Activated CD8-positive, alpha-beta memory T cell treated with anti-CD3 and anti-CD28 coated beads for 36 hours (primary cell): ENCODE measurements at regions not wholly inside any gene's neighbourhood (a gene's known extent, or its start where the extent isn't known, plus 50 kb on each side); places are given as distances from the start of the nearest gene placed in this dataset.
"Not testable (repeated sequence)": the region's sequence is repeated elsewhere in the genome, so short reads cannot be mapped to it uniquely, and the experiment has no call there.

Experiments used
- CTCF ChIA-PET: fragments of 350-600 bp; sonication (Branson Sonifier 250); formaldehyde crosslinking; loops from one replicate; lab custom pipeline; 2021; ENCODE audit warnings: antibody characterized with exemption; lab: Charles Lee
- POLR2A ChIA-PET: fragments of 350-600 bp; sonication (Branson Sonifier 250); formaldehyde crosslinking; loops from one replicate; lab custom pipeline; 2021; ENCODE audit warnings: antibody characterized with exemption; lab: Charles Lee

DNA sequence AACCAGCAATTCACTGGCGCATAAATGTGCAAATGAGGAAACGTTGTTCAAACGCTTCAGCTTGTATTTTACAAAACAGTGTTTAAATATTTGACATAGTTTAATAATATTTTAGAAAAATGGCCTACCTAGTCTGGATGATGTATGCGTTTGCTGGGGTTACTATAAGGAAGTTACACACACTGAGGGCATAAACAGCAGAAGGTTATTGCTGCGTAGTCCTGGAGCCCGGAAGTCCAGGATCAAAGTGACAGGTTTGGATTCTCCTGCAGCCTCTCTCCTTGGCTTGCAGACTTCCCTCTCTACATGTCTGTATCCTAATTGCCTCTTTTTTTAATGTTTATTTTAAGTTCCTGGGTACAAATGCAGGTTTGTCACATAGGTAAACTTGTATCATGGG lies 106.0 kb upstream of the PABPC3 start:
- CTCF ChIA-PET, POLR2A ChIA-PET: not testable (repeated sequence)

- POLR2A ChIA-PET, CTCF ChIA-PET: not testable (repeated sequence)
These were observed 103.0 kb upstream of the PABPC3 start for GRCh38 chr13:24992946-24993345.

DNA sequence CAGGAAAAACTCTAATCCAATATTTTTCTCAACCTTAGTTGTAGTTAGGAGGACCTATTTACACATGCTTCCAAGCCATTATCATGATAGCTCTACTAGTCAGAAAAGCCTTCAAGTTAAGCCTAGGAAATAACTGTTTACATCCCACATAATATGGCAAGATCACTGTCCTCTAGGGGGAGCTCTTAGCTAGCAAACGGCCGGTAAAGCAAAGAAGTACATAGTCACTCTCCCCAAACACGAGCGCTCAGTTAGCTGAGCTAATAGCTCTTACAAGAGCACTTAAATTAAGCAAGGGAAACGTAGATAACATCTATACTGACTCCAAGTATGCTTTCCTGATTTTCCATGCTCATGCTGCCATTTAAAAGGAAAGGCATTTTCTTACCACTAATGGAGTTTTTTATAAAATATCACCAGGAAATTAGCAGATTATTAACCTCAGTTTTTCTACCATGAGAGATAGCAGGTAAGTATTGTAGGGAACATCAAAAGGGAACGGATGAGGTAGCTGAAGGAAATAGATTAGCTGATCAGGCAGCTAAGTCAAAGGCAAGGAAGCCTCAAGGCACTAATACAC lies 100.6 kb upstream of the PABPC3 start:
- CTCF ChIA-PET, result interaction anchor here (0.6 to 2.1 kb wide), 6 partner anchors 9 to 118 kb away, joined by 3 to 10 read pairs (median 4); no protein-coding TSS in a partner anchor
- POLR2A ChIA-PET, result no interaction called here

DNA sequence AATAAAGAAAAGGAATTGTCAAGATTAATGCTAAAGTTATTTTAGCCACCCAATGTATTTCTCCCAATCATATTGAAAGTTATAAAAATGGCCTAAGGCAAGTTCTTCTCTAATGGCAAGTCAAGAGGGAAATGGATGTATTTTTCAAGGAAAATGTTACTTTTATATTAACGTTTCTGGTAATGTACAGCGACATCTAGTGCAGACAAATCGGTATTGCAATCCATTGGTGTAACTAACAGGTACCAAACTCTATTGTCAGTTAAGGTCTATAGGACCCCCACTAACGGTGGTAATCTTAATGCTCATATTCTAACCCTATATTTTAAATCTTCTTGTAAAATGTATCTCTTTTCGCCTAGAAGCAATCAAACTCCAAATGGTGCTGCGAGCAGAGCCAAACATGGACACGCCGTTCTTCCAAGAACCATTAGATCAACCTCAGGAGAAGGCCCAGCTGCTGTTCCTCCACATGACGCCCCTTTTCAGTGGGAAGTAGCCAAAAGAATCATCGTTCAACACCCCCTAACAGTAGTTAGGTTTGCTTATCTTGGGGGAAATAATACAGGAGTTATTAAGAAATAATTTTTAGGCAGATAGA lies 98.5 kb upstream of the PABPC3 start:
- POLR2A ChIA-PET, result no interaction called here
- CTCF ChIA-PET, result interaction anchor here (0.6 to 0.7 kb wide), 2 partner anchors 315 to 529 kb away, joined by 3 read pairs; no protein-coding TSS in a partner anchor

DNA sequence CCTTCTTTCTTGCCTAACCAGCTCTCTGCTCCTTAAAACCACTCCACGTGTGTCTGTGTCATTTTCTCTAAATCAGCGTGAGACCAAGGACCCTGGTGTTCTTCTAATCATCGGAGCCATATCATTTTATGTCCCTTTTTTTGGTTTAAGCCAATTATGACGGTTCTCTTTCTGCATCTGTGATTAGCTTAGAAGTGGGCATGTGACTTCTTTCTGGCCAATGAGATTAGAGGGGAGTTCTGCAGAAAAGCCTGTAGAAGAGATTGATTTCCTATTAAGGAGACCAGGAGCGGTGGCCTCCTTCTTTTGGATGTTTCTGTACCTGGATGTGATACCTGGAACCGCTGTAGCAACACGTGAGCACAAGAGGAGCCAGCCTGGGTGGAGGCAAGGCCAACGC lies 97.5 kb upstream of the PABPC3 start:
- POLR2A ChIA-PET, result no interaction called here

GRCh38 chr13:25001476-25002206 lies 94.3 kb upstream of the PABPC3 start:
- CTCF ChIA-PET, result interaction anchor here (0.7 kb wide), 1 partner anchor 10 kb away, joined by 5 read pairs; no protein-coding TSS in a partner anchor
- POLR2A ChIA-PET, result interaction anchor here (0.6 kb wide), 1 partner anchor 222 kb away, joined by 7 read pairs; no protein-coding TSS in a partner anchor

More for the DNA sequence above, 97.5 kb upstream of the PABPC3 start:
- CTCF ChIA-PET, result no interaction called here

GRCh38 chr13:25002311-25002710 lies 93.6 kb upstream of the PABPC3 start:
- POLR2A ChIA-PET, result not testable (repeated sequence)
- CTCF ChIA-PET, result interaction anchor here (0.7 kb wide), 1 partner anchor 1071 kb away, joined by 3 read pairs; no protein-coding TSS in a partner anchor

DNA sequence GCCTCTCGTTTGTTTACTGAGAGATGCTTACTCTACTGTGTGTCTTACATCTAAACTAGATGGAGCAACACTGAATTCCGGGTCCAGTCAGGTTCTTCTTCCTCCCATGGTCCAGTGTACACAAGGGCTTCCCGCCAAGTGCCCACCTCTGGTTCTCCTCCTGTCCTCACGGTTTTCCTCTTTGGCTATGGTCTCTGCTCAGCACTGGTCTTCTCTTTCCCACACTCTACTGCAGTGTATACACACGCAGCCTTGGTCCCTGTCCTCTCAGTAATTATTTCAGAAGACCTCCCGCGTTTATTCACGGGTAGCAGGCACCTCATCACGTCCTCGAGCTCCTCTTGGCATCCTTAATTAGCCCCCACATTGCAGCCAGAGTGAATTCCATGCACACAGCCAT lies 91.4 kb upstream of the PABPC3 start:
- CTCF ChIA-PET, result interaction anchor here (1.0 to 1.9 kb wide), 2 partner anchors 9 to 110 kb away, joined by 3 to 7 read pairs; no protein-coding TSS in a partner anchor
- POLR2A ChIA-PET, result not testable (repeated sequence)

- CTCF ChIA-PET, result interaction anchor here (1.0 to 1.9 kb wide), 3 partner anchors 9 to 109 kb away, joined by 3 to 7 read pairs (median 3); no protein-coding TSS in a partner anchor
- POLR2A ChIA-PET, result not testable (repeated sequence)
These were observed 90.9 kb upstream of the PABPC3 start for GRCh38 chr13:25005050-25005497.

DNA sequence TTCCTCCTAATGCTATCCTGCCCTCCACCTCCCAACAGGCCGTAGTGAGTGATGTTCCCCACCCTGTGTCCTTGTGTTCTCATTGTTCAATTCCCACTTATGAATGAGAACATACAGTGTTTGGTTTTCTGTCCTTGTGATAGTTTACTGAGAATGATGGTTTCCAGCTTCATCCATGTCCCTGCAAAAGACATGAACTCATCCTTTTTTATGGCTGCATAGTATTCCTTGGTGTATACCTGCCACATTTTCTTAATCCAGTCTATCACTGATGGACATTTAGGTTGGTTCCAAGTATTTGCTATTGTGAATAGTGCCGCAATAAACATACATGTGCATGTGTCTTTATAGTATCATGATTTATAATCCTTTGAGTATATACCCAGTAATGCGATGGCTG lies 88.5 kb upstream of the PABPC3 start:
- CTCF ChIA-PET, POLR2A ChIA-PET: not testable (repeated sequence)

DNA sequence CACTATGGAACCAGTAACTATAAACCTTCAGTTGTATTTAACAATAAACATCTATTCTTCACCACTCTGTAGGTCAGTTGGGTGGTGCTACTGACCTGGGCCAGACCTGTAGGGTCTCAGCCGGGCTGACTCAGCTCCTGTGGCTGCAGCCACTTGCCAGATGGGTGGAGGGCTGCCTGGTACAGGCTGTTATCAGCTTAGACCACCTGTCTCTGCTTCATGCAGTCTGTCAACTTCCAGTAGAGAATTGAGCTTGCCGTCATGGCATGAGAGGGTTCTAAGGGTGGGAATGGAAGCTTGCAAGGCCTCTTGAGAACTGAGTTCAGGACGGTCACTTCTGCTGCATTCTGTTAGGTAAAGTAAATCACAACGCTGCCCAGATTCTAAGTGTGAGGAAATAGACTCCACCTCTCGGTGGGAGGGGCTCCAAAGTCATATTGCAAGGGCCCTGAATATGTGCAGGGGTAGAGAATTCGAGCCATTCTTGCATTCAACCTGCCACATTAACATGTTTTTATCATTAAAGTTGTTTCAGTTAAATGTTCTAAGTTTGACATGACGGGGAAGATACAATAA lies 81.5 kb upstream of the PABPC3 start:
- CTCF ChIA-PET, result not testable (repeated sequence)
- POLR2A ChIA-PET, result interaction anchor here (0.6 kb wide), 1 partner anchor 963 kb away, joined by 3 read pairs; no protein-coding TSS in a partner anchor

DNA sequence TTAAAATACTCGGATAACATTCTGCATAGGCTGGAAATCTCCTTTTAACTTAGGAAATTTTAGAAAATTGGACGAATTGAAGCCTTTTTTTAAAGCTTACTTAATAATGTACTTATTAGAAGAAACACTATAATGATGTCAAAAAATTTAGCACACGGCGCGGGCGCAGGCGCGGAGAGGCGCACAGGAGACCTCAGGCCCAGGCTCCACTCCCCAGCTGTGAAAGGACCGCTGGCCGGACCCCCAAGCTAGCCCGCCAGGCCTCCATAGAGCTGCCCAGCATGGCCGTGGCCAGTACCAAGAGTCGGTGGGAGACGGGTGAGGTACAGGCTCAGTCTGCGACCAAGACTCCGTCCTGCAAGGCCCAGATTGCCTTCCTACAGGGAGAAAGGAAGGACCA lies 78.8 kb upstream of the PABPC3 start:
- POLR2A ChIA-PET, result not testable (repeated sequence)
- CTCF ChIA-PET, result interaction anchor here (0.6 to 1.0 kb wide), 3 partner anchors 22 to 341 kb away, joined by 3 to 4 read pairs (median 3); no protein-coding TSS in a partner anchor

- POLR2A ChIA-PET, result interaction anchor here (0.6 kb wide), 1 partner anchor 42 kb away, joined by 4 read pairs; no protein-coding TSS in a partner anchor
- CTCF ChIA-PET, result interaction anchor here (1.1 kb wide), 1 partner anchor 84 kb away, joined by 3 read pairs; no protein-coding TSS in a partner anchor
These were observed 77.9 kb upstream of the PABPC3 start for GRCh38 chr13:25017808-25018728.

GRCh38 chr13:25018729-25019115 lies 77.2 kb upstream of the PABPC3 start:
- ChIA-PET CTCF (interaction anchor here (1.1 kb wide), 1 partner anchor 83 kb away, joined by 3 read pairs; no protein-coding TSS in a partner anchor), POLR2A (no interaction called here)

DNA sequence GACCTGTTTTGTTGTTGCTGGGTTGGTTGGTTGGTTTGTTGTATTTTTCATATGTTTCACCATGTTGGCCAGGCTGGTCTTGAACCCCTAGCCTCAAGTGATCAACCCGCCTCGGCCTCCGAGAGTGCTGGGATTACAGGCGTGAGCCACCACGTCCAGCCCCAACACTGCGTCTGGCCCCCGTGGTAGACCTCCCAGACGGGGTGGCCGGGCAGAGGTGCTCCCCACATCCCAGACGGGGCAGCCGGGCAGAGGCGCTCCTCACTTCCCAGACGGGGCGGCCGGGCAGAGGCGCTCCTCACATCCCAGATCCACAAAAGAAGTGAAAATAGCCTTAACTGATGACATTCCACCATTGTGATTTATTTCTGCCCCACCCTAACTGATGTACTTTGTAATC lies 76.2 kb upstream of the PABPC3 start:
- POLR2A ChIA-PET, CTCF ChIA-PET: not testable (repeated sequence)

DNA sequence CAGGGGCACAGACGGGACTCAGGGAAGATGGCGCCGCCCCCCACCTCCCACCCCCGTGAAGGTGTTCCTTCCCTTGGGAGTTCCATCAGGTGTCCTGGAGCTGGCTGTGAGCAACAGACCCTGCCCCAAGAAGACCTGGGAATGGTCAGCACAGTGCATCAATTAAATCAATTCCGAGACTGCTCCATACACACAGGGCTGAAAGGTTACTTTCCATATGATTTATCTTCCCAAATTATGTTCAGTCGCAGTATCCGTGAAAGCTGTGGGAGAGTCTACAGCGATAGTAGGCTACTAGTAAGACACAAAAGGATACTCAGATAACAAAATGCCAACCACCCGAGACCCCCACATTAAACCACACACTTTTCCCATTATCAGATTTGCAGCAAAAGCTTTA lies 71.8 kb upstream of the PABPC3 start:
- ChIA-PET POLR2A (no interaction called here), CTCF (no interaction called here)

DNA sequence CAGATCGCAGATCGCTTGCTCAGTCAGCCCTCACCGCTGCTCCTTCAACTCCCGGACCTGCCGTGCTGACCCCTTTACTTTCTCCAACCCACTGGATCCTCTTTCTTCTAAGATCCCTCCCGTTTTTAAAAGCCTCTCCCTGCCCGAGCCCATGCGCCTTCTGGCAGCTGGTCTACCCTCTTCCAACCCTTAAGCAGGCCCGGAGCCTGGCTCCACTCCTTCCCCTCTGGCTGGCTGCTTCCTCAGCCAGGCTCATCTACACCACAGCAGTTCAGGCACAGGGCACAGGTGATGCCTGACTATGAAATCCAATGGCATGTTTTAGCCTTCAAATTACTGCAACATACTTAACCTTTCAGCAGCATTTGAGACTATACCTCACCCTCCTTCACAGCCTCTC lies 63.8 kb upstream of the PABPC3 start:
- POLR2A ChIA-PET, result no interaction called here
- CTCF ChIA-PET, result no interaction called here

- POLR2A ChIA-PET, result interaction anchor here (0.7 kb wide), 1 partner anchor 59 kb away, joined by 3 read pairs; no protein-coding TSS in a partner anchor
These were observed 61.8 kb upstream of the PABPC3 start for GRCh38 chr13:25034173-25034572.

More at GRCh38 chr13:25034173-25034572, 61.8 kb upstream of the PABPC3 start:
- CTCF ChIA-PET, result no interaction called here
